ENCODE measurements at regions not wholly inside any gene's neighbourhood (a gene's known extent, or its start where the extent isn't known, plus 50 kb on each side); places are given as distances from the start of the nearest gene placed in this dataset.

GRCh38 chr13:62176051-62176450 is 760.4 kb upstream of the PCDH20 start:
- CTCF ChIA-PET: no interaction called here

More at GRCh38 chr13:62176051-62176450, 760.4 kb upstream of the PCDH20 start:
- in situ Hi-C loops (cut with MboI; ENCODE audit: low sequenced_read_pairs) (no loop called here), intact Hi-C loops (cut with micrococcal nuclease) (no loop called here), dilution Hi-C loops (cut with HindIII; ENCODE audit: low sequenced_read_pairs, unreplicated experiment) (no loop called here)
- no peaks in the 10 kb centered on the region for H4K20me1 ChIP-seq (ENCODE audit: insufficient read depth, low read length)
- no peak overlapping the region for H2BK5ac ChIP-seq (ENCODE audit: low read depth, low read length, poor library complexity, severe bottlenecking)
- no peak overlapping the region for H3K14ac ChIP-seq (replicated peaks; ENCODE audit: low read depth, low read length)
- H3K9me1 ChIP-seq (ENCODE audit: insufficient read depth, low read length): no peaks in the 10 kb centered on the region
- POLR2A ChIA-PET (ENCODE audit: unreplicated experiment): no interaction called here
- H3K4me3 ChIP-seq (ENCODE audit: insufficient read depth, low read depth, low read length): no peak overlapping the region
- no peak overlapping the region for H2AFZ ChIP-seq (replicated peaks; ENCODE audit: low read length, poor library complexity)
- H3K79me1 ChIP-seq (ENCODE audit: low read depth in 1 of 2, low read length in 2 of 2): no peaks in the 10 kb centered on the region
- no peak overlapping the region for H3K18ac ChIP-seq (ENCODE audit: low read depth, low read length)
- WGBS, 2 experiments (ENCODE audit: extremely low coverage in 2 of 2, insufficient read length in 1 of 2): no CpG with 5 or more reads among the region's 3 CpGs
- H3K27me3 ChIP-seq (ENCODE audit: control insufficient read depth, insufficient read depth, low read length): no peaks in the 10 kb centered on the region
- no peak for ATAC-seq (ENCODE audit: low read depth)
- no peak overlapping the region for H3K56ac ChIP-seq (ENCODE audit: extremely low read depth, insufficient read depth, low read length)
- no peak overlapping the region for H2AK5ac ChIP-seq (ENCODE audit: low read depth, low read length)
- H3K4ac ChIP-seq (ENCODE audit: low read depth, low read length): no peak overlapping the region
- no peaks in the 10 kb centered on the region for H3K9me3 ChIP-seq (ENCODE audit: control insufficient read depth, insufficient read depth, low read length)
- no peaks in the 10 kb centered on the region for H3K4me1 ChIP-seq (ENCODE audit: control insufficient read depth, insufficient read depth, low read length)
- H4K91ac ChIP-seq (ENCODE audit: insufficient read depth, low read depth, low read length): no peak overlapping the region
- TF ChIP-seq RFX5 (IDR thresholded peaks at IDR 0.05; ENCODE audit: low read depth, low read length) (no peak), RAD21 (IDR thresholded peaks at IDR 0.05; ENCODE audit: low read length) (no peak), ELK1 (IDR thresholded peaks at IDR 0.05; ENCODE audit: borderline replicate concordance, low read depth, low read length) (no peak), MAFK (IDR thresholded peaks at IDR 0.05; ENCODE audit: low read depth, low read length) (no peak), RCOR1 (IDR thresholded peaks at IDR 0.05; ENCODE audit: insufficient replicate concordance, low read length) (no peak), BHLHE40 (IDR thresholded peaks at IDR 0.05; ENCODE audit: low read depth, low read length) (no peak), CTCF (conservative IDR thresholded peaks at IDR 0.05; ENCODE audit: low read depth, low read length) (no peak), MAZ (IDR thresholded peaks at IDR 0.05; ENCODE audit: borderline replicate concordance, low read depth, low read length) (no peak), SMC3 (IDR thresholded peaks at IDR 0.05; ENCODE audit: low read depth, low read length) (no peak), NFE2L2 (IDR thresholded peaks at IDR 0.05; ENCODE audit: low read depth, low read length) (no peak), POLR2A (IDR thresholded peaks at IDR 0.05; ENCODE audit: low read depth, low read length) (no peak), CHD1 (IDR thresholded peaks at IDR 0.05; ENCODE audit: low read depth, low read length) (no peak), MXI1 (IDR thresholded peaks at IDR 0.05; ENCODE audit: borderline replicate concordance, low read depth, low read length) (no peak), CEBPB (IDR thresholded peaks at IDR 0.05; ENCODE audit: low read depth, low read length) (no peak)
- TF ChIP-seq, protein P1, sequence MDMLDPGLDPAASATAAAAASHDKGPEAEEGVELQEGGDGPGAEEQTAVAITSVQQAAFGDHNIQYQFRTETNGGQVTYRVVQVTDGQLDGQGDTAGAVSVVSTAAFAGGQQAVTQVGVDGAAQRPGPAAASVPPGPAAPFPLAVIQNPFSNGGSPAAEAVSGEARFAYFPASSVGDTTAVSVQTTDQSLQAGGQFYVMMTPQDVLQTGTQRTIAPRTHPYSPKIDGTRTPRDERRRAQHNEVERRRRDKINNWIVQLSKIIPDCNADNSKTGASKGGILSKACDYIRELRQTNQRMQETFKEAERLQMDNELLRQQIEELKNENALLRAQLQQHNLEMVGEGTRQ (IDR thresholded peaks at IDR 0.05; ENCODE audit: low read depth, low read length): no peak
- DNase-seq: no peak
- H2BK15ac ChIP-seq (ENCODE audit: low read depth, low read length): no peak overlapping the region
- H3K9ac ChIP-seq (ENCODE audit: low read depth, low read length): no peak overlapping the region
- no peak overlapping the region for H2AK9ac ChIP-seq (replicated peaks; ENCODE audit: low read depth, low read length, poor library complexity)
- H3K23ac ChIP-seq (ENCODE audit: low read depth, low read length): no peak overlapping the region
- H4K8ac ChIP-seq (ENCODE audit: low read depth in 2 of 2, low read length in 2 of 2): no peak overlapping the region
- no TSS peak for BruUV-seq (replicated peaks)
- H3K27ac ChIP-seq (ENCODE audit: insufficient read depth, low read length): no peak overlapping the region
- no peak overlapping the region for H2BK120ac ChIP-seq (ENCODE audit: low read depth, low read length)
- H4K5ac ChIP-seq (ENCODE audit: low read depth, low read length): no peak overlapping the region
- H2BK20ac ChIP-seq (ENCODE audit: low read depth, low read length): no peak overlapping the region
- no peaks in the 10 kb centered on the region for H3K36me3 ChIP-seq (ENCODE audit: control insufficient read depth, insufficient read depth, low read length)
- H3K4me2 ChIP-seq (ENCODE audit: low read depth, low read length): no peak overlapping the region
